GM23338 (cell line): ENCODE measurements at regions not wholly inside any gene's neighbourhood (a gene's known extent, or its start where the extent isn't known, plus 50 kb on each side); places are given as distances from the start of the nearest gene placed in this dataset.

Experiments used
- ATAC-seq: fragments of 200-7000 bp; cut with Tn5 transposase; 3 replicates; pipeline ENCODE4 v1.9.1; 2020
- DNase-seq: peaks from one replicate; pipeline ENCODE4 v3.0.0-alpha.2; 2015; ENCODE audit warnings: low spot score
- H2AFZ ChIP-seq: fragments of 200-600 bp; sonication (generic); 2 replicates; pipeline ENCODE4 v1.8.0; 2016; ENCODE audit warnings: antibody characterized with exemption, mild to moderate bottlenecking, moderate library complexity
- H3F3A ChIP-seq: fragments of 200-600 bp; sonication (generic); replicated peaks from 2 replicates; pipeline ENCODE4 v1.8.0; 2017; ENCODE audit warnings: antibody characterized with exemption, mixed run types, low read depth
- H3K27ac ChIP-seq: fragments of 200-600 bp; sonication (generic); 2 replicates; pipeline ENCODE4 v1.6.1; 2016; ENCODE audit warnings: low read depth
- H3K27me3 ChIP-seq: fragments of 200-600 bp; sonication (generic); 2 replicates; pipeline ENCODE4 v1.8.0; 2016; ENCODE audit warnings: mild to moderate bottlenecking, mixed run types, moderate library complexity; ENCODE audit not compliant: insufficient read depth
- H3K36me3 ChIP-seq: fragments of 200-600 bp; sonication (generic); 2 replicates; pipeline ENCODE4 v1.8.0; 2016; ENCODE audit warnings: mild to moderate bottlenecking; ENCODE audit not compliant: insufficient read depth
- H3K4me1 ChIP-seq: fragments of 200-600 bp; sonication (generic); 2 replicates; pipeline ENCODE4 v1.8.0; 2016; ENCODE audit warnings: mild to moderate bottlenecking, moderate library complexity; ENCODE audit not compliant: insufficient read depth
- H3K4me2 ChIP-seq: fragments of 200-600 bp; sonication (generic); 2 replicates; pipeline ENCODE4 v1.7.1; 2017; ENCODE audit warnings: mixed run types
- H3K4me3 ChIP-seq: fragments of 200-600 bp; sonication (generic); 2 replicates; pipeline ENCODE4 v1.6.1; 2016; ENCODE audit warnings: mixed run types
- H3K79me2 ChIP-seq: fragments of 200-600 bp; sonication (generic); replicated peaks from 2 replicates; pipeline ENCODE4 v1.8.0; 2017; ENCODE audit warnings: mild to moderate bottlenecking; ENCODE audit not compliant: insufficient read depth
- H3K9me2 ChIP-seq: fragments of 200-600 bp; sonication (generic); 2 replicates; pipeline ENCODE4 v1.8.0; 2017; ENCODE audit not compliant: insufficient read depth
- H4K20me1 ChIP-seq: fragments of 200-600 bp; sonication (generic); replicated peaks from 2 replicates; pipeline ENCODE4 v1.8.0; 2017; ENCODE audit warnings: mild to moderate bottlenecking; ENCODE audit not compliant: insufficient read depth
- H3K27ac Mint-ChIP-seq: 2 replicates; pipeline ENCODE4 v1.8.0; 2020; ENCODE audit warnings: inconsistent platforms, mild to moderate bottlenecking, moderate library complexity, mixed read lengths
- H3K27me3 Mint-ChIP-seq: 3 replicates; pipeline ENCODE4 v1.8.0; 2022; ENCODE audit warnings: low read depth, mild to moderate bottlenecking, moderate library complexity, mixed read lengths, inconsistent platforms; ENCODE audit not compliant: insufficient read depth, poor library complexity
- H3K36me3 Mint-ChIP-seq: 3 replicates; pipeline ENCODE4 v1.8.0; 2021; ENCODE audit warnings: low read depth, mild to moderate bottlenecking, inconsistent platforms, moderate library complexity, mixed read lengths
- H3K4me1 Mint-ChIP-seq: 3 replicates; pipeline ENCODE4 v1.8.0; 2020; ENCODE audit warnings: mild to moderate bottlenecking, inconsistent platforms, mixed read lengths
- H3K4me3 Mint-ChIP-seq: 3 replicates; pipeline ENCODE4 v1.8.0; 2021; ENCODE audit warnings: moderate library complexity, mild to moderate bottlenecking, inconsistent platforms, mixed read lengths
- H3K9me3 Mint-ChIP-seq: 3 replicates; pipeline ENCODE4 v1.8.0; 2020; ENCODE audit warnings: moderate library complexity, mild to moderate bottlenecking, inconsistent platforms, mixed read lengths
- CREB1 ChIP-seq: fragments of 250-450 bp; sonication (Bioruptor Pico); IDR thresholded peaks from 2 replicates; pipeline ENCODE4 v1.5.0; 2020; ENCODE audit warnings: low read depth, mild to moderate bottlenecking, moderate library complexity
- EZH2 ChIP-seq: fragments of 200-600 bp; sonication (generic); IDR thresholded peaks from one replicate; pipeline ENCODE4 v1.8.0; 2017; ENCODE audit warnings: antibody characterized with exemption, mild to moderate bottlenecking, low read depth; ENCODE audit not compliant: unreplicated experiment
- EZH2phosphoT487 ChIP-seq: fragments of 200-600 bp; sonication (generic); IDR thresholded peaks from one replicate; pipeline ENCODE4 v1.8.1; 2018; ENCODE audit warnings: antibody characterized with exemption; ENCODE audit not compliant: unreplicated experiment
- JUNB ChIP-seq: IDR thresholded peaks from one replicate; pipeline ENCODE4 v1.6.1; 2016; ENCODE audit warnings: antibody characterized with exemption; ENCODE audit not compliant: unreplicated experiment
- NANOG ChIP-seq: IDR thresholded peaks from 2 replicates; pipeline ENCODE4 v1.6.1; 2016; ENCODE audit warnings: antibody characterized with exemption, borderline replicate concordance
- POLR2AphosphoS5 ChIP-seq: IDR thresholded peaks from 2 replicates; pipeline ENCODE4 v1.6.1; 2016; ENCODE audit warnings: antibody characterized with exemption, low read depth
- STAT1 ChIP-seq: IDR thresholded peaks from one replicate; pipeline ENCODE4 v1.6.1; 2016; ENCODE audit warnings: antibody characterized with exemption; ENCODE audit not compliant: unreplicated experiment
- ZNF114 ChIP-seq: fragments of 250-450 bp; sonication (Bioruptor Pico); IDR thresholded peaks from 2 replicates; pipeline ENCODE4 v1.5.0; 2020; ENCODE audit warnings: mild to moderate bottlenecking, moderate library complexity
- ZNF331 ChIP-seq: fragments of 250-450 bp; sonication (Bioruptor Pico); IDR thresholded peaks from 2 replicates; pipeline ENCODE4 v1.5.0; 2020; ENCODE audit warnings: low read depth, mild to moderate bottlenecking, moderate library complexity
- TF ChIP-seq, protein P1 (sequence below), 2 experiments: fragments of 200-600 bp in 1 of 2; sonication (generic) in 1 of 2; conservative IDR thresholded peaks; 2 replicates each; pipeline versions ENCODE4 v1.5.1 to v1.6.1; 2016 to 2017; ENCODE audit warnings: antibody characterized with exemption in 2 of 2, low read depth in 2 of 2, mild to moderate bottlenecking in 2 of 2, moderate library complexity in 1 of 2
- TF ChIP-seq, protein P2 (sequence below): IDR thresholded peaks from 2 replicates; pipeline ENCODE4 v1.6.1; 2016; ENCODE audit warnings: antibody characterized with exemption
- TF ChIP-seq, protein P3 (sequence below): IDR thresholded peaks from one replicate; pipeline ENCODE4 v1.6.1; 2018; ENCODE audit warnings: antibody characterized with exemption; ENCODE audit not compliant: unreplicated experiment

DNA sequence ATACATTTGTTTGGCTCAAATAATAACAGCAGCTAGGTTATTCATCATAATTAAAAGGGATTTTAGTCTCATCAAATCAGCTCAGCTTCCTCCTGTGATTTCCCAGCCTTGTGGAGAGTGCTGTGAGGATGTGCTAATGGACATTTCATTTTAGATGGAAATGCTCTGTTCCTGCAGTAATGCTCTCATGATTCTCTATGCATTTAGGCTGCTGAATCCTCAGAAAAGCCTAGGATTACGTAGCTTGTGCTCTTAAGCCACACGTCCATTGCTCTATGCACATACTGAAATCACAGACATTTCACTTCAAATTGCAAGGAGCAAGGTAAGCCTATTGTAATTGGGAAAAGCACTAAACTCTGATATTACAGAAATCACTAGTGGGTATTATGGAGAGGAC, 226.6 kb upstream of the TMEM260 start (continued):
- TF ChIP-seq, protein P1, sequence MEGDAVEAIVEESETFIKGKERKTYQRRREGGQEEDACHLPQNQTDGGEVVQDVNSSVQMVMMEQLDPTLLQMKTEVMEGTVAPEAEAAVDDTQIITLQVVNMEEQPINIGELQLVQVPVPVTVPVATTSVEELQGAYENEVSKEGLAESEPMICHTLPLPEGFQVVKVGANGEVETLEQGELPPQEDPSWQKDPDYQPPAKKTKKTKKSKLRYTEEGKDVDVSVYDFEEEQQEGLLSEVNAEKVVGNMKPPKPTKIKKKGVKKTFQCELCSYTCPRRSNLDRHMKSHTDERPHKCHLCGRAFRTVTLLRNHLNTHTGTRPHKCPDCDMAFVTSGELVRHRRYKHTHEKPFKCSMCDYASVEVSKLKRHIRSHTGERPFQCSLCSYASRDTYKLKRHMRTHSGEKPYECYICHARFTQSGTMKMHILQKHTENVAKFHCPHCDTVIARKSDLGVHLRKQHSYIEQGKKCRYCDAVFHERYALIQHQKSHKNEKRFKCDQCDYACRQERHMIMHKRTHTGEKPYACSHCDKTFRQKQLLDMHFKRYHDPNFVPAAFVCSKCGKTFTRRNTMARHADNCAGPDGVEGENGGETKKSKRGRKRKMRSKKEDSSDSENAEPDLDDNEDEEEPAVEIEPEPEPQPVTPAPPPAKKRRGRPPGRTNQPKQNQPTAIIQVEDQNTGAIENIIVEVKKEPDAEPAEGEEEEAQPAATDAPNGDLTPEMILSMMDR (conservative IDR thresholded peaks at IDR 0.05; ENCODE audit: low read depth in 2 of 2) = no peak
- TF ChIP-seq EZH2 (no peak), POLR2AphosphoS5 (no peak)
- TF ChIP-seq, protein P2, sequence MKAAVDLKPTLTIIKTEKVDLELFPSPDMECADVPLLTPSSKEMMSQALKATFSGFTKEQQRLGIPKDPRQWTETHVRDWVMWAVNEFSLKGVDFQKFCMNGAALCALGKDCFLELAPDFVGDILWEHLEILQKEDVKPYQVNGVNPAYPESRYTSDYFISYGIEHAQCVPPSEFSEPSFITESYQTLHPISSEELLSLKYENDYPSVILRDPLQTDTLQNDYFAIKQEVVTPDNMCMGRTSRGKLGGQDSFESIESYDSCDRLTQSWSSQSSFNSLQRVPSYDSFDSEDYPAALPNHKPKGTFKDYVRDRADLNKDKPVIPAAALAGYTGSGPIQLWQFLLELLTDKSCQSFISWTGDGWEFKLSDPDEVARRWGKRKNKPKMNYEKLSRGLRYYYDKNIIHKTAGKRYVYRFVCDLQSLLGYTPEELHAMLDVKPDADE = no peak

DNA sequence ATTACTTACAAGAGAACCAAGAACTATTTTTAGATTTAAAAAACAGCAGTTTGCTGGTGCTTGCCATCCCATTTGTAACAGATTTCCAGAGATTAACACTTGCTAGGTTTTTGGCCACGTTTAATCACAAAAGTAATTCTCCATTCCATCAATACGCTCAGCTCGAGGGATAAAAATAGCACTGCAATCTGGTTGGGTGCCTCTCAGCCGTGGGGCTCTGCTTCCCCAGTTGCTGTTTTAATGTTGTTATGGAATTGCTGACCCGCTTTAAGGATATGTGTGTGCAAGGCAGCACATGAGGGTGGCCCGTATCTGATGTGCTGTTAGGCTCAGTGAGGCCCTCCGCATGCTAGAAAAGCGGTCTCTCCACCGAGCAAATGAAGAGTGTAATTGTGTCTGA, 222.2 kb upstream of the TMEM260 start:
- Histone ChIP-seq H3K4me3 (no peak overlapping the region), H3K4me1 (no peaks in the 10 kb centered on the region), H3K79me2 (no peaks in the 10 kb centered on the region), H3K27me3 (no peaks in the 10 kb centered on the region), H3F3A (no peaks in the 10 kb centered on the region), H2AFZ (peak overlapping the region; percentile 14; the same call in 1 of the 2 replicates), H3K4me2 (no peak overlapping the region), H3K27ac (no peak overlapping the region), H3K36me3 (no peaks in the 10 kb centered on the region), H3K9me2 (peaks cover 5% of the 10 kb centered on the region; the same call in 1 of the 2 replicates), H4K20me1 (no peaks in the 10 kb centered on the region)
- peak overlapping the region; percentile 10; the same call in 1 of the 2 replicates for H3K27ac Mint-ChIP-seq
- no peak overlapping the region for H3K4me3 Mint-ChIP-seq
- DNase-seq (no peak), ATAC-seq (no peak)
- H3K9me3 Mint-ChIP-seq = no peaks in the 10 kb centered on the region
- no peaks in the 10 kb centered on the region for H3K36me3 Mint-ChIP-seq
- no peaks in the 10 kb centered on the region for H3K4me1 Mint-ChIP-seq
- H3K27me3 Mint-ChIP-seq = no peaks in the 10 kb centered on the region
- TF ChIP-seq, protein P3, sequence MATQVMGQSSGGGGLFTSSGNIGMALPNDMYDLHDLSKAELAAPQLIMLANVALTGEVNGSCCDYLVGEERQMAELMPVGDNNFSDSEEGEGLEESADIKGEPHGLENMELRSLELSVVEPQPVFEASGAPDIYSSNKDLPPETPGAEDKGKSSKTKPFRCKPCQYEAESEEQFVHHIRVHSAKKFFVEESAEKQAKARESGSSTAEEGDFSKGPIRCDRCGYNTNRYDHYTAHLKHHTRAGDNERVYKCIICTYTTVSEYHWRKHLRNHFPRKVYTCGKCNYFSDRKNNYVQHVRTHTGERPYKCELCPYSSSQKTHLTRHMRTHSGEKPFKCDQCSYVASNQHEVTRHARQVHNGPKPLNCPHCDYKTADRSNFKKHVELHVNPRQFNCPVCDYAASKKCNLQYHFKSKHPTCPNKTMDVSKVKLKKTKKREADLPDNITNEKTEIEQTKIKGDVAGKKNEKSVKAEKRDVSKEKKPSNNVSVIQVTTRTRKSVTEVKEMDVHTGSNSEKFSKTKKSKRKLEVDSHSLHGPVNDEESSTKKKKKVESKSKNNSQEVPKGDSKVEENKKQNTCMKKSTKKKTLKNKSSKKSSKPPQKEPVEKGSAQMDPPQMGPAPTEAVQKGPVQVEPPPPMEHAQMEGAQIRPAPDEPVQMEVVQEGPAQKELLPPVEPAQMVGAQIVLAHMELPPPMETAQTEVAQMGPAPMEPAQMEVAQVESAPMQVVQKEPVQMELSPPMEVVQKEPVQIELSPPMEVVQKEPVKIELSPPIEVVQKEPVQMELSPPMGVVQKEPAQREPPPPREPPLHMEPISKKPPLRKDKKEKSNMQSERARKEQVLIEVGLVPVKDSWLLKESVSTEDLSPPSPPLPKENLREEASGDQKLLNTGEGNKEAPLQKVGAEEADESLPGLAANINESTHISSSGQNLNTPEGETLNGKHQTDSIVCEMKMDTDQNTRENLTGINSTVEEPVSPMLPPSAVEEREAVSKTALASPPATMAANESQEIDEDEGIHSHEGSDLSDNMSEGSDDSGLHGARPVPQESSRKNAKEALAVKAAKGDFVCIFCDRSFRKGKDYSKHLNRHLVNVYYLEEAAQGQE = no peak
- TF ChIP-seq EZH2phosphoT487 (no peak), ZNF114 (CRISPR knock-in tag) (no peak), ZNF331 (CRISPR knock-in tag) (no peak), JUNB (no peak), STAT1 (no peak), EZH2 (no peak), POLR2AphosphoS5 (no peak), NANOG (no peak), CREB1 (CRISPR knock-in tag) (no peak)
- TF ChIP-seq, protein P1 (conservative IDR thresholded peaks at IDR 0.05; ENCODE audit: low read depth in 2 of 2) = no peak
- TF ChIP-seq, protein P2 = no peak
